GM18907 (cell line): ENCODE measurements at regions not wholly inside any gene's neighbourhood (a gene's known extent, or its start where the extent isn't known, plus 50 kb on each side); places are given as distances from the start of the nearest gene placed in this dataset.

Source experiments
- ATAC-seq: cut with Tn5 transposase; IDR thresholded peaks from one replicate; pipeline ENCODE4 v1.9.1; 2021; ENCODE audit warnings: mild to moderate bottlenecking, moderate library complexity; ENCODE audit not compliant: unreplicated experiment

- no peak for ATAC-seq
These were observed 139.9 kb downstream of the MRPL57 start for GRCh38 chr13:21316376-21316775.

- no peak for ATAC-seq
These were observed 140.1 kb downstream of the ZDHHC20 start for GRCh38 chr13:21318891-21319532.

GRCh38 chr13:21319869-21320641 is 139.0 kb downstream of the ZDHHC20 start:
- ATAC-seq = no peak

- no peak for ATAC-seq
These were observed 138.5 kb downstream of the ZDHHC20 start for GRCh38 chr13:21320642-21321034.

GRCh38 chr13:21321269-21321668 is 137.8 kb downstream of the ZDHHC20 start:
- no peak for ATAC-seq

- ATAC-seq = no peak
These were observed 136.7 kb downstream of the ZDHHC20 start for GRCh38 chr13:21322327-21322965.
